ENCODE measurements at regions not wholly inside any gene's neighbourhood (a gene's known extent, or its start where the extent isn't known, plus 50 kb on each side); places are given as distances from the start of the nearest gene placed in this dataset.

- no peak for DNase-seq (ENCODE audit: low read depth)
Observed at GRCh38 chr12:127531542-127531941, 735.4 kb upstream of the TMEM132C start.

GRCh38 chr12:127533353-127533752 is 733.6 kb upstream of the TMEM132C start:
- no peak for DNase-seq (ENCODE audit: low read depth)

GRCh38 chr12:127536833-127537428 is 730.0 kb upstream of the TMEM132C start:
- no peak for DNase-seq (ENCODE audit: low read depth)

GRCh38 chr12:127538316-127538715 is 728.7 kb upstream of the TMEM132C start:
- no peak for DNase-seq (ENCODE audit: low read depth)

- DNase-seq (ENCODE audit: low read depth) = no peak
Observed at GRCh38 chr12:127539226-127539858, 727.6 kb upstream of the TMEM132C start.

- no peak for DNase-seq (ENCODE audit: low read depth)
Observed at GRCh38 chr12:127542391-127542790, 724.6 kb upstream of the TMEM132C start.

- DNase-seq (ENCODE audit: low read depth) = no peak
Observed at GRCh38 chr12:127542931-127543330, 724.0 kb upstream of the TMEM132C start.

GRCh38 chr12:127546721-127547505 is 720.1 kb upstream of the TMEM132C start:
- DNase-seq (ENCODE audit: low read depth) = no peak

- DNase-seq (ENCODE audit: low read depth) = peak; percentile 21
Observed at GRCh38 chr12:127548123-127548553, 718.8 kb upstream of the TMEM132C start.

- peak; percentile 38 for DNase-seq (ENCODE audit: low read depth)
Observed at GRCh38 chr12:127550271-127550670, 716.7 kb upstream of the TMEM132C start.

- no peak for DNase-seq (ENCODE audit: low read depth)
Observed at GRCh38 chr12:127552838-127553237, 714.1 kb upstream of the TMEM132C start.

- DNase-seq (ENCODE audit: low read depth) = no peak
Observed at GRCh38 chr12:127555071-127555470, 711.9 kb upstream of the TMEM132C start.

- no peak for DNase-seq (ENCODE audit: low read depth)
Observed at GRCh38 chr12:127556231-127556886, 710.6 kb upstream of the TMEM132C start.

GRCh38 chr12:127558361-127558760 is 708.6 kb upstream of the TMEM132C start:
- DNase-seq (ENCODE audit: low read depth) = no peak

- DNase-seq (ENCODE audit: low read depth) = peak; percentile 95
Observed at GRCh38 chr12:127559349-127560040, 707.5 kb upstream of the TMEM132C start.

- DNase-seq (ENCODE audit: low read depth) = no peak
Observed at GRCh38 chr12:127560041-127560478, 706.9 kb upstream of the TMEM132C start.

GRCh38 chr12:127562816-127563215 is 704.2 kb upstream of the TMEM132C start:
- DNase-seq (ENCODE audit: low read depth) = no peak

- DNase-seq (ENCODE audit: low read depth) = no peak
Observed at GRCh38 chr12:127565241-127565640, 701.7 kb upstream of the TMEM132C start.

GRCh38 chr12:127567531-127567930 is 699.4 kb upstream of the TMEM132C start:
- no peak for DNase-seq (ENCODE audit: low read depth)

GRCh38 chr12:127570387-127570786 is 696.6 kb upstream of the TMEM132C start:
- no peak for DNase-seq (ENCODE audit: low read depth)

- DNase-seq (ENCODE audit: low read depth) = no peak
Observed at GRCh38 chr12:127570793-127571360, 696.1 kb upstream of the TMEM132C start.

GRCh38 chr12:127571578-127571977 is 695.4 kb upstream of the TMEM132C start:
- no peak for DNase-seq (ENCODE audit: low read depth)
